HFFc6 (cell line): ENCODE measurements at regions not wholly inside any gene's neighbourhood (a gene's known extent, or its start where the extent isn't known, plus 50 kb on each side); places are given as distances from the start of the nearest gene placed in this dataset.

ENCODE experiments used
- DNase-seq: peaks from one replicate; pipeline ENCODE4 v3.0.0-alpha.2; 2018
- H3K27ac Mint-ChIP-seq: 2 replicates; pipeline ENCODE4 v1.8.0; 2020; ENCODE audit warnings: mild to moderate bottlenecking, mixed read lengths
- H3K27me3 Mint-ChIP-seq: 2 replicates; pipeline ENCODE4 v1.8.0; 2021; ENCODE audit warnings: mild to moderate bottlenecking, moderate library complexity, mixed read lengths; ENCODE audit not compliant: insufficient read depth
- H3K36me3 Mint-ChIP-seq: 2 replicates; pipeline ENCODE4 v1.8.0; 2021; ENCODE audit warnings: low read depth, mixed read lengths
- H3K4me1 Mint-ChIP-seq: 2 replicates; pipeline ENCODE4 v1.8.0; 2020; ENCODE audit warnings: low read depth, mixed read lengths
- H3K4me3 Mint-ChIP-seq: 2 replicates; pipeline ENCODE4 v1.8.0; 2020; ENCODE audit warnings: mild to moderate bottlenecking, moderate library complexity, mixed read lengths
- H3K9me3 Mint-ChIP-seq: 2 replicates; pipeline ENCODE4 v1.8.0; 2020; ENCODE audit warnings: mild to moderate bottlenecking, mixed read lengths
- CTCF ChIP-seq: fragments of 200-600 bp; sonication (generic); IDR thresholded peaks from 2 replicates; pipeline ENCODE4 v1.5.0; 2021; ENCODE audit warnings: antibody characterized with exemption, mild to moderate bottlenecking

- peak; percentile 84 for TF ChIP-seq CTCF
- Mint-ChIP-seq H3K4me1 (no peaks in the 10 kb centered on the region; the same call in 1 of the 2 replicates), H3K4me3 (no peak overlapping the region), H3K27ac (no peak overlapping the region), H3K9me3 (no peaks in the 10 kb centered on the region), H3K27me3 (peaks cover 2% of the 10 kb centered on the region; the same call in 1 of the 2 replicates), H3K36me3 (no peaks in the 10 kb centered on the region)
- peak; percentile 31 for DNase-seq
Observed at GRCh38 chr2:183248866-183249567, 124.8 kb downstream of the NUP35 start.

- Mint-ChIP-seq H3K27me3 (peaks cover 2% of the 10 kb centered on the region; the same call in 1 of the 2 replicates), H3K36me3 (no peaks in the 10 kb centered on the region), H3K27ac (no peak overlapping the region), H3K9me3 (no peaks in the 10 kb centered on the region), H3K4me3 (no peak overlapping the region), H3K4me1 (no peaks in the 10 kb centered on the region; the same call in 1 of the 2 replicates)
- DNase-seq, result no peak
- TF ChIP-seq CTCF, result no peak
Observed at GRCh38 chr2:183250061-183250460, 125.8 kb downstream of the NUP35 start.

- no peaks in the 10 kb centered on the region; the same call in 1 of the 2 replicates for H3K4me1 Mint-ChIP-seq
- H3K9me3 Mint-ChIP-seq, result no peaks in the 10 kb centered on the region
- H3K27me3 Mint-ChIP-seq, result peaks cover 2% of the 10 kb centered on the region; the same call in 1 of the 2 replicates
- no peak for DNase-seq
- no peak for TF ChIP-seq CTCF
- no peaks in the 10 kb centered on the region for H3K36me3 Mint-ChIP-seq
- no peak overlapping the region for H3K27ac Mint-ChIP-seq
- no peak overlapping the region for H3K4me3 Mint-ChIP-seq
Observed at GRCh38 chr2:183250472-183250871, 126.2 kb downstream of the NUP35 start.

GRCh38 chr2:183253441-183254130 lies 129.3 kb downstream of the NUP35 start:
- DNase-seq, result no peak
- H3K4me3 Mint-ChIP-seq, result no peak overlapping the region
- peaks cover 2% of the 10 kb centered on the region; the same call in 1 of the 2 replicates for H3K27me3 Mint-ChIP-seq
- H3K4me1 Mint-ChIP-seq, result no peaks in the 10 kb centered on the region; the same call in 1 of the 2 replicates
- TF ChIP-seq CTCF, result no peak
- H3K27ac Mint-ChIP-seq, result no peak overlapping the region
- no peaks in the 10 kb centered on the region for H3K9me3 Mint-ChIP-seq
- H3K36me3 Mint-ChIP-seq, result no peaks in the 10 kb centered on the region

GRCh38 chr2:183255411-183255810 lies 131.2 kb downstream of the NUP35 start:
- H3K9me3 Mint-ChIP-seq, result no peaks in the 10 kb centered on the region
- no peak overlapping the region for H3K4me3 Mint-ChIP-seq
- no peaks in the 10 kb centered on the region for H3K36me3 Mint-ChIP-seq
- peaks cover 2% of the 10 kb centered on the region; the same call in 1 of the 2 replicates for H3K27me3 Mint-ChIP-seq
- DNase-seq, result no peak
- TF ChIP-seq CTCF, result no peak
- no peaks in the 10 kb centered on the region; the same call in 1 of the 2 replicates for H3K4me1 Mint-ChIP-seq
- no peak overlapping the region for H3K27ac Mint-ChIP-seq
